Spleen (tissue), 7 donors: ENCODE measurements at regions not wholly inside any gene's neighbourhood (a gene's known extent, or its start where the extent isn't known, plus 50 kb on each side); places are given as distances from the start of the nearest gene placed in this dataset.

ENCODE experiments used
- CTCF ChIP-seq, 11 experiments: fragments of 200-600 bp in 7 of 11; fragments of 450-650 bp in 4 of 11; sonication (generic) in 4 of 11; IDR thresholded peaks in 8 of 11; conservative IDR thresholded peaks in 3 of 11; 1 replicate in 7 of 11; 2 replicates in 4 of 11; pipeline versions ENCODE4 v1.4.0 to v1.8.0; 2016 to 2021; ENCODE audit warnings: antibody characterized with exemption in 11 of 11, inconsistent platforms in 4 of 11, mild to moderate bottlenecking in 1 of 11
- POLR2A ChIP-seq, 3 donors: fragments of 450-650 bp; IDR thresholded peaks; one replicate each; pipeline ENCODE4 v1.5.1; 2017; ENCODE audit warnings: antibody characterized with exemption in 3 of 3, mild to moderate bottlenecking in 1 of 3
- POLR2AphosphoS5 ChIP-seq, 3 donors: sonication (generic); formaldehyde crosslinking; IDR thresholded peaks; one replicate each; pipeline ENCODE4 v1.5.1; 2017; ENCODE audit warnings: antibody characterized with exemption in 3 of 3
- donor health status: DM: no; HTN: no; CAD: no; lungs with moderate emphysema.
- donor health status: DM: no; HTN: no; CAD: no.
- donor health status: DM: no; HTN: no; CAD: no.

GRCh38 chr6:144585217-144585814 is 300.2 kb downstream of the UTRN start:
- peak in 10 of 11 experiments; percentile 26 to 64 (median 52) for TF ChIP-seq CTCF (IDR thresholded peaks at IDR 0.05 in 8 of 11, conservative IDR thresholded peaks at IDR 0.05 in 3 of 11)
- TF ChIP-seq POLR2AphosphoS5 (IDR thresholded peaks at IDR 0.05) = no peak
- no peak for TF ChIP-seq POLR2A (IDR thresholded peaks at IDR 0.05)
